ENCODE measurements at regions not wholly inside any gene's neighbourhood (a gene's known extent, or its start where the extent isn't known, plus 50 kb on each side); places are given as distances from the start of the nearest gene placed in this dataset.

DNA sequence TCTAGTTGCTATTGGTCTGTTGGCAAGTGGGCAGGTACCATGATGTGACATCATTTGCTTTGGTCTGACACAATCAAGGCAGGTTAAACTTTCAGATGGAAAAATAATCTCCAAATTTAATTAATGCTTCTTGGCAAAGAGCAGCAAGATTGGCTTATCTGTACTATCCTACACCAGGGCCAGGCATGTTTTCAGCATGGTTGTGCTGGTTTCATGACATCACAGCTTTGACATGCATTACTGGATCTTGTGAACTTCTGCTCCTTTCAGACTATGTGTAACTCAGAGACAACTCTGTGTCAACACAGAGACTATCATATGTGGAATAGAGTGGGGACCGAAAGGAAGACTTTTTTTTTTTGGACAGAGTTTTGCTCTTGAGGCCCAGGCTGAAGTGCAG is 520.5 kb downstream of the TDRD15 start:
- no peaks in the 10 kb centered on the region for H3K9me3 ChIP-seq (ENCODE audit: control insufficient read depth, insufficient read depth, low read depth, low read length)
- in situ Hi-C loops (cut with HindIII; ENCODE audit: low pct_unique_long_range_greater_than_20kb, low sequenced_read_pairs) = no loop called here
- no peaks in the 10 kb centered on the region for H3K4me1 ChIP-seq (ENCODE audit: control insufficient read depth, insufficient read depth, low read length)
- intact Hi-C loops (cut with micrococcal nuclease; ENCODE audit: unreplicated experiment) = no loop called here
- H3K27ac ChIP-seq (ENCODE audit: low read length) = no peak overlapping the region
- DNase-seq (ENCODE audit: low read depth, low spot score) = no peak
- H3K36me3 ChIP-seq (ENCODE audit: control insufficient read depth, insufficient read depth, low read length) = no peaks in the 10 kb centered on the region
- no TSS peak for BruUV-seq (replicated peaks)
- POLR2A ChIA-PET = no interaction called here
- CTCF ChIA-PET = no interaction called here
- no peak overlapping the region for H3K4me3 ChIP-seq (ENCODE audit: low read depth in 2 of 2, low read length in 2 of 2)
- no peak for ATAC-seq
- no peaks in the 10 kb centered on the region for H3K27me3 ChIP-seq (ENCODE audit: control insufficient read depth, insufficient read depth, low read length)
- TF ChIP-seq REST (IDR thresholded peaks at IDR 0.05; ENCODE audit: insufficient read depth in 1 of 2, low read depth in 2 of 2, low read length in 1 of 2) (no peak), TCF7L2 (IDR thresholded peaks at IDR 0.05; ENCODE audit: low read depth, low read length) (no peak), POLR2AphosphoS5 (IDR thresholded peaks at IDR 0.05; ENCODE audit: low read depth, low read length) (no peak), SIN3A (IDR thresholded peaks at IDR 0.05; ENCODE audit: borderline replicate concordance, insufficient read depth, low read depth, low read length) (no peak)
- TF ChIP-seq, protein P1, sequence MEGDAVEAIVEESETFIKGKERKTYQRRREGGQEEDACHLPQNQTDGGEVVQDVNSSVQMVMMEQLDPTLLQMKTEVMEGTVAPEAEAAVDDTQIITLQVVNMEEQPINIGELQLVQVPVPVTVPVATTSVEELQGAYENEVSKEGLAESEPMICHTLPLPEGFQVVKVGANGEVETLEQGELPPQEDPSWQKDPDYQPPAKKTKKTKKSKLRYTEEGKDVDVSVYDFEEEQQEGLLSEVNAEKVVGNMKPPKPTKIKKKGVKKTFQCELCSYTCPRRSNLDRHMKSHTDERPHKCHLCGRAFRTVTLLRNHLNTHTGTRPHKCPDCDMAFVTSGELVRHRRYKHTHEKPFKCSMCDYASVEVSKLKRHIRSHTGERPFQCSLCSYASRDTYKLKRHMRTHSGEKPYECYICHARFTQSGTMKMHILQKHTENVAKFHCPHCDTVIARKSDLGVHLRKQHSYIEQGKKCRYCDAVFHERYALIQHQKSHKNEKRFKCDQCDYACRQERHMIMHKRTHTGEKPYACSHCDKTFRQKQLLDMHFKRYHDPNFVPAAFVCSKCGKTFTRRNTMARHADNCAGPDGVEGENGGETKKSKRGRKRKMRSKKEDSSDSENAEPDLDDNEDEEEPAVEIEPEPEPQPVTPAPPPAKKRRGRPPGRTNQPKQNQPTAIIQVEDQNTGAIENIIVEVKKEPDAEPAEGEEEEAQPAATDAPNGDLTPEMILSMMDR (IDR thresholded peaks at IDR 0.05) = no peak

GRCh38 chr2:21646345-21646744 is 522.6 kb downstream of the TDRD15 start:
- intact Hi-C loops (cut with micrococcal nuclease; ENCODE audit: unreplicated experiment) (no loop called here), in situ Hi-C loops (cut with HindIII; ENCODE audit: low pct_unique_long_range_greater_than_20kb, low sequenced_read_pairs) (no loop called here)
- no TSS peak for BruUV-seq (replicated peaks)
- TF ChIP-seq REST (IDR thresholded peaks at IDR 0.05; ENCODE audit: insufficient read depth in 1 of 2, low read depth in 2 of 2, low read length in 1 of 2) (no peak), TCF7L2 (IDR thresholded peaks at IDR 0.05; ENCODE audit: low read depth, low read length) (no peak), POLR2AphosphoS5 (IDR thresholded peaks at IDR 0.05; ENCODE audit: low read depth, low read length) (no peak), SIN3A (IDR thresholded peaks at IDR 0.05; ENCODE audit: borderline replicate concordance, insufficient read depth, low read depth, low read length) (no peak)
- TF ChIP-seq, protein P1 (IDR thresholded peaks at IDR 0.05) = no peak
- no peak for DNase-seq (ENCODE audit: low read depth, low spot score)
- Histone ChIP-seq H3K36me3 (ENCODE audit: control insufficient read depth, insufficient read depth, low read length) (no peaks in the 10 kb centered on the region), H3K27me3 (ENCODE audit: control insufficient read depth, insufficient read depth, low read length) (no peaks in the 10 kb centered on the region), H3K9me3 (ENCODE audit: control insufficient read depth, insufficient read depth, low read depth, low read length) (no peaks in the 10 kb centered on the region), H3K4me3 (ENCODE audit: low read depth in 2 of 2, low read length in 2 of 2) (no peak overlapping the region), H3K4me1 (ENCODE audit: control insufficient read depth, insufficient read depth, low read length) (no peaks in the 10 kb centered on the region), H3K27ac (ENCODE audit: low read length) (no peak overlapping the region)
- no peak for ATAC-seq
- ChIA-PET POLR2A (no interaction called here), CTCF (no interaction called here)

All from Panc1 (cell line).